Epithelial cell of esophagus (primary cell): ENCODE measurements at regions not wholly inside any gene's neighbourhood (a gene's known extent, or its start where the extent isn't known, plus 50 kb on each side); places are given as distances from the start of the nearest gene placed in this dataset.
"Not testable (repeated sequence)": the region's sequence is repeated elsewhere in the genome, so short reads cannot be mapped to it uniquely, and the experiment has no call there.

Source experiments
- DNase-seq: peaks from one replicate; pipeline ENCODE4 v3.0.0; 2010; ENCODE audit warnings: low read depth
- H3K4me3 ChIP-seq: 2 replicates; pipeline ENCODE4 v1.5.1; 2011; ENCODE audit warnings: mild to moderate bottlenecking, low read length, control low read depth
- CTCF ChIP-seq: IDR thresholded peaks from 2 replicates; pipeline ENCODE4 v1.5.1; 2011; ENCODE audit warnings: low read depth, mild to moderate bottlenecking, low read length, control low read depth, inconsistent platforms; ENCODE audit not compliant: insufficient read depth; ENCODE audit errors: missing control alignments

GRCh38 chr21:23579573-23579972 lies 2027.7 kb downstream of the MRPL39 start:
- no peak for TF ChIP-seq CTCF
- H3K4me3 ChIP-seq = no peak overlapping the region
- DNase-seq = no peak

- TF ChIP-seq CTCF = no peak
- no peak overlapping the region for H3K4me3 ChIP-seq
- DNase-seq = no peak
Measured at GRCh38 chr21:23578027-23578426, 2029.3 kb downstream of the MRPL39 start.

GRCh38 chr21:23574932-23575331 lies 2032.3 kb downstream of the MRPL39 start:
- H3K4me3 ChIP-seq = no peak overlapping the region
- no peak for DNase-seq
- TF ChIP-seq CTCF = no peak

- not testable (repeated sequence) for H3K4me3 ChIP-seq, DNase-seq
Measured at GRCh38 chr21:23548924-23549323, 2058.4 kb downstream of the MRPL39 start.

GRCh38 chr21:23543333-23543732 lies 2063.9 kb downstream of the MRPL39 start:
- DNase-seq = no peak

GRCh38 chr21:23542097-23542496 lies 2065.2 kb downstream of the MRPL39 start:
- H3K4me3 ChIP-seq = no peak overlapping the region
- DNase-seq = no peak
- no peak for TF ChIP-seq CTCF

More at GRCh38 chr21:23543333-23543732, 2063.9 kb downstream of the MRPL39 start:
- no peak for TF ChIP-seq CTCF
- no peak overlapping the region for H3K4me3 ChIP-seq

- TF ChIP-seq CTCF = no peak
- H3K4me3 ChIP-seq = no peak overlapping the region
- DNase-seq = no peak
Measured at GRCh38 chr21:23541571-23541970, 2065.7 kb downstream of the MRPL39 start.

GRCh38 chr21:23534850-23535249 lies 2072.4 kb downstream of the MRPL39 start:
- no peak for TF ChIP-seq CTCF
- no peak for DNase-seq
- H3K4me3 ChIP-seq = no peak overlapping the region
